GM06990 (cell line): ENCODE measurements at regions not wholly inside any gene's neighbourhood (a gene's known extent, or its start where the extent isn't known, plus 50 kb on each side); places are given as distances from the start of the nearest gene placed in this dataset.
"Not testable (repeated sequence)": the region's sequence is repeated elsewhere in the genome, so short reads cannot be mapped to it uniquely, and the experiment has no call there.

Source experiments
- DNase-seq: peaks from one replicate; pipeline ENCODE4 v3.0.0-alpha.2; 2011; ENCODE audit not compliant: insufficient read length; ENCODE audit errors: extremely low read depth
- H3K27me3 ChIP-seq: replicated peaks from 2 replicates; pipeline ENCODE4 v1.6.0; 2011; ENCODE audit warnings: low read length; ENCODE audit not compliant: control insufficient read depth, insufficient read depth
- H3K36me3 ChIP-seq: 2 replicates; pipeline ENCODE4 v1.5.1; 2011; ENCODE audit warnings: low read length; ENCODE audit not compliant: control insufficient read depth, insufficient read depth
- H3K4me3 ChIP-seq: replicated peaks from 2 replicates; pipeline ENCODE4 v1.5.1; 2011; ENCODE audit warnings: low read depth, mild to moderate bottlenecking, control low read depth, low read length
- TF ChIP-seq, protein P1 (sequence below): IDR thresholded peaks from 2 replicates; pipeline ENCODE4 v1.5.1; 2011; ENCODE audit warnings: low read length, control low read depth, mild to moderate bottlenecking, inconsistent platforms; ENCODE audit not compliant: insufficient read depth, poor library complexity, severe bottlenecking

- Histone ChIP-seq H3K36me3 (no peaks in the 10 kb centered on the region), H3K4me3 (no peak overlapping the region), H3K27me3 (no peaks in the 10 kb centered on the region)
- no peak for DNase-seq
- TF ChIP-seq, protein P1, sequence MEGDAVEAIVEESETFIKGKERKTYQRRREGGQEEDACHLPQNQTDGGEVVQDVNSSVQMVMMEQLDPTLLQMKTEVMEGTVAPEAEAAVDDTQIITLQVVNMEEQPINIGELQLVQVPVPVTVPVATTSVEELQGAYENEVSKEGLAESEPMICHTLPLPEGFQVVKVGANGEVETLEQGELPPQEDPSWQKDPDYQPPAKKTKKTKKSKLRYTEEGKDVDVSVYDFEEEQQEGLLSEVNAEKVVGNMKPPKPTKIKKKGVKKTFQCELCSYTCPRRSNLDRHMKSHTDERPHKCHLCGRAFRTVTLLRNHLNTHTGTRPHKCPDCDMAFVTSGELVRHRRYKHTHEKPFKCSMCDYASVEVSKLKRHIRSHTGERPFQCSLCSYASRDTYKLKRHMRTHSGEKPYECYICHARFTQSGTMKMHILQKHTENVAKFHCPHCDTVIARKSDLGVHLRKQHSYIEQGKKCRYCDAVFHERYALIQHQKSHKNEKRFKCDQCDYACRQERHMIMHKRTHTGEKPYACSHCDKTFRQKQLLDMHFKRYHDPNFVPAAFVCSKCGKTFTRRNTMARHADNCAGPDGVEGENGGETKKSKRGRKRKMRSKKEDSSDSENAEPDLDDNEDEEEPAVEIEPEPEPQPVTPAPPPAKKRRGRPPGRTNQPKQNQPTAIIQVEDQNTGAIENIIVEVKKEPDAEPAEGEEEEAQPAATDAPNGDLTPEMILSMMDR: no peak
These were observed 58.1 kb upstream of the SLC25A36 start for GRCh38 chr3:140883428-140884040.

- DNase-seq, H3K36me3 ChIP-seq: not testable (repeated sequence)
These were observed 55.9 kb upstream of the SLC25A36 start for GRCh38 chr3:140885697-140886096.

More at GRCh38 chr3:140885697-140886096, 55.9 kb upstream of the SLC25A36 start:
- H3K27me3 ChIP-seq, H3K4me3 ChIP-seq: not testable (repeated sequence)
